GM23338 (cell line): ENCODE measurements at regions not wholly inside any gene's neighbourhood (a gene's known extent, or its start where the extent isn't known, plus 50 kb on each side); places are given as distances from the start of the nearest gene placed in this dataset.

ENCODE experiments used
- ATAC-seq: fragments of 200-7000 bp; cut with Tn5 transposase; 3 replicates; pipeline ENCODE4 v1.9.1; 2020
- DNase-seq: peaks from one replicate; pipeline ENCODE4 v3.0.0-alpha.2; 2015; ENCODE audit warnings: low spot score
- H2AFZ ChIP-seq: fragments of 200-600 bp; sonication (generic); 2 replicates; pipeline ENCODE4 v1.8.0; 2016; ENCODE audit warnings: antibody characterized with exemption, mild to moderate bottlenecking, moderate library complexity
- H3F3A ChIP-seq: fragments of 200-600 bp; sonication (generic); replicated peaks from 2 replicates; pipeline ENCODE4 v1.8.0; 2017; ENCODE audit warnings: antibody characterized with exemption, mixed run types, low read depth
- H3K27ac ChIP-seq: fragments of 200-600 bp; sonication (generic); 2 replicates; pipeline ENCODE4 v1.6.1; 2016; ENCODE audit warnings: low read depth
- H3K27me3 ChIP-seq: fragments of 200-600 bp; sonication (generic); 2 replicates; pipeline ENCODE4 v1.8.0; 2016; ENCODE audit warnings: mild to moderate bottlenecking, mixed run types, moderate library complexity; ENCODE audit not compliant: insufficient read depth
- H3K36me3 ChIP-seq: fragments of 200-600 bp; sonication (generic); 2 replicates; pipeline ENCODE4 v1.8.0; 2016; ENCODE audit warnings: mild to moderate bottlenecking; ENCODE audit not compliant: insufficient read depth
- H3K4me1 ChIP-seq: fragments of 200-600 bp; sonication (generic); 2 replicates; pipeline ENCODE4 v1.8.0; 2016; ENCODE audit warnings: mild to moderate bottlenecking, moderate library complexity; ENCODE audit not compliant: insufficient read depth
- H3K4me2 ChIP-seq: fragments of 200-600 bp; sonication (generic); 2 replicates; pipeline ENCODE4 v1.7.1; 2017; ENCODE audit warnings: mixed run types
- H3K4me3 ChIP-seq: fragments of 200-600 bp; sonication (generic); 2 replicates; pipeline ENCODE4 v1.6.1; 2016; ENCODE audit warnings: mixed run types
- H3K79me2 ChIP-seq: fragments of 200-600 bp; sonication (generic); replicated peaks from 2 replicates; pipeline ENCODE4 v1.8.0; 2017; ENCODE audit warnings: mild to moderate bottlenecking; ENCODE audit not compliant: insufficient read depth
- H3K9me2 ChIP-seq: fragments of 200-600 bp; sonication (generic); 2 replicates; pipeline ENCODE4 v1.8.0; 2017; ENCODE audit not compliant: insufficient read depth
- H4K20me1 ChIP-seq: fragments of 200-600 bp; sonication (generic); replicated peaks from 2 replicates; pipeline ENCODE4 v1.8.0; 2017; ENCODE audit warnings: mild to moderate bottlenecking; ENCODE audit not compliant: insufficient read depth
- H3K27ac Mint-ChIP-seq: 2 replicates; pipeline ENCODE4 v1.8.0; 2020; ENCODE audit warnings: inconsistent platforms, mild to moderate bottlenecking, moderate library complexity, mixed read lengths
- H3K27me3 Mint-ChIP-seq: 3 replicates; pipeline ENCODE4 v1.8.0; 2022; ENCODE audit warnings: low read depth, mild to moderate bottlenecking, moderate library complexity, mixed read lengths, inconsistent platforms; ENCODE audit not compliant: insufficient read depth, poor library complexity
- H3K36me3 Mint-ChIP-seq: 3 replicates; pipeline ENCODE4 v1.8.0; 2021; ENCODE audit warnings: low read depth, mild to moderate bottlenecking, inconsistent platforms, moderate library complexity, mixed read lengths
- H3K4me1 Mint-ChIP-seq: 3 replicates; pipeline ENCODE4 v1.8.0; 2020; ENCODE audit warnings: mild to moderate bottlenecking, inconsistent platforms, mixed read lengths
- H3K4me3 Mint-ChIP-seq: 3 replicates; pipeline ENCODE4 v1.8.0; 2021; ENCODE audit warnings: moderate library complexity, mild to moderate bottlenecking, inconsistent platforms, mixed read lengths
- H3K9me3 Mint-ChIP-seq: 3 replicates; pipeline ENCODE4 v1.8.0; 2020; ENCODE audit warnings: moderate library complexity, mild to moderate bottlenecking, inconsistent platforms, mixed read lengths
- CREB1 ChIP-seq: fragments of 250-450 bp; sonication (Bioruptor Pico); IDR thresholded peaks from 2 replicates; pipeline ENCODE4 v1.5.0; 2020; ENCODE audit warnings: low read depth, mild to moderate bottlenecking, moderate library complexity
- EZH2 ChIP-seq: fragments of 200-600 bp; sonication (generic); IDR thresholded peaks from one replicate; pipeline ENCODE4 v1.8.0; 2017; ENCODE audit warnings: antibody characterized with exemption, mild to moderate bottlenecking, low read depth; ENCODE audit not compliant: unreplicated experiment
- TF ChIP-seq, protein P1 (sequence below), 2 experiments: fragments of 200-600 bp in 1 of 2; sonication (generic) in 1 of 2; conservative IDR thresholded peaks; 2 replicates each; pipeline versions ENCODE4 v1.5.1 to v1.6.1; 2016 to 2017; ENCODE audit warnings: antibody characterized with exemption in 2 of 2, low read depth in 2 of 2, mild to moderate bottlenecking in 2 of 2, moderate library complexity in 1 of 2

- no peaks in the 10 kb centered on the region; the same call in 2 of the 3 replicates for H3K4me1 Mint-ChIP-seq
- no peak overlapping the region for H3K27ac ChIP-seq
- no peaks in the 10 kb centered on the region for H3K36me3 Mint-ChIP-seq
- no peaks in the 10 kb centered on the region for H3K27me3 ChIP-seq
- H3K27ac Mint-ChIP-seq = no peak overlapping the region
- ATAC-seq = no peak
- no peak for DNase-seq
- H3K9me2 ChIP-seq = no peaks in the 10 kb centered on the region
- TF ChIP-seq, protein P1, sequence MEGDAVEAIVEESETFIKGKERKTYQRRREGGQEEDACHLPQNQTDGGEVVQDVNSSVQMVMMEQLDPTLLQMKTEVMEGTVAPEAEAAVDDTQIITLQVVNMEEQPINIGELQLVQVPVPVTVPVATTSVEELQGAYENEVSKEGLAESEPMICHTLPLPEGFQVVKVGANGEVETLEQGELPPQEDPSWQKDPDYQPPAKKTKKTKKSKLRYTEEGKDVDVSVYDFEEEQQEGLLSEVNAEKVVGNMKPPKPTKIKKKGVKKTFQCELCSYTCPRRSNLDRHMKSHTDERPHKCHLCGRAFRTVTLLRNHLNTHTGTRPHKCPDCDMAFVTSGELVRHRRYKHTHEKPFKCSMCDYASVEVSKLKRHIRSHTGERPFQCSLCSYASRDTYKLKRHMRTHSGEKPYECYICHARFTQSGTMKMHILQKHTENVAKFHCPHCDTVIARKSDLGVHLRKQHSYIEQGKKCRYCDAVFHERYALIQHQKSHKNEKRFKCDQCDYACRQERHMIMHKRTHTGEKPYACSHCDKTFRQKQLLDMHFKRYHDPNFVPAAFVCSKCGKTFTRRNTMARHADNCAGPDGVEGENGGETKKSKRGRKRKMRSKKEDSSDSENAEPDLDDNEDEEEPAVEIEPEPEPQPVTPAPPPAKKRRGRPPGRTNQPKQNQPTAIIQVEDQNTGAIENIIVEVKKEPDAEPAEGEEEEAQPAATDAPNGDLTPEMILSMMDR (conservative IDR thresholded peaks at IDR 0.05; ENCODE audit: low read depth in 2 of 2) = no peak
- TF ChIP-seq CREB1 (CRISPR knock-in tag) (no peak), EZH2 (no peak)
- no peak overlapping the region for H3K4me3 ChIP-seq
- H3K4me2 ChIP-seq = no peak overlapping the region
- H3K79me2 ChIP-seq = no peaks in the 10 kb centered on the region
- H3F3A ChIP-seq = no peaks in the 10 kb centered on the region
- no peak overlapping the region for H2AFZ ChIP-seq
- H3K4me1 ChIP-seq = no peaks in the 10 kb centered on the region; the same call in 1 of the 2 replicates
- H3K4me3 Mint-ChIP-seq = no peak overlapping the region
- peaks cover 15% of the 10 kb centered on the region for H3K27me3 Mint-ChIP-seq
- H4K20me1 ChIP-seq = no peaks in the 10 kb centered on the region
- H3K36me3 ChIP-seq = no peaks in the 10 kb centered on the region
- H3K9me3 Mint-ChIP-seq = no peaks in the 10 kb centered on the region
Measured at GRCh38 chr7:73977619-73978618, 50.1 kb upstream of the ELN start.
